Activated CD4-positive, CD25-positive, alpha-beta regulatory T cell treated with anti-CD3 and anti-CD28 coated beads, Interleukin-2, amount 50 U/mL, for 24 hours (primary cell): ENCODE measurements at regions not wholly inside any gene's neighbourhood (a gene's known extent, or its start where the extent isn't known, plus 50 kb on each side); places are given as distances from the start of the nearest gene placed in this dataset.
"Not testable (repeated sequence)": the region's sequence is repeated elsewhere in the genome, so short reads cannot be mapped to it uniquely, and the experiment has no call there.

Experiments used
- ATAC-seq, 2 donors: fragments of 150-1000 bp; cut with Tn5 transposase; one replicate each; pipeline ENCODE4 v1.10.0; 2021; ENCODE audit warnings: mild to moderate bottlenecking in 1 of 2, moderate library complexity in 1 of 2

DNA sequence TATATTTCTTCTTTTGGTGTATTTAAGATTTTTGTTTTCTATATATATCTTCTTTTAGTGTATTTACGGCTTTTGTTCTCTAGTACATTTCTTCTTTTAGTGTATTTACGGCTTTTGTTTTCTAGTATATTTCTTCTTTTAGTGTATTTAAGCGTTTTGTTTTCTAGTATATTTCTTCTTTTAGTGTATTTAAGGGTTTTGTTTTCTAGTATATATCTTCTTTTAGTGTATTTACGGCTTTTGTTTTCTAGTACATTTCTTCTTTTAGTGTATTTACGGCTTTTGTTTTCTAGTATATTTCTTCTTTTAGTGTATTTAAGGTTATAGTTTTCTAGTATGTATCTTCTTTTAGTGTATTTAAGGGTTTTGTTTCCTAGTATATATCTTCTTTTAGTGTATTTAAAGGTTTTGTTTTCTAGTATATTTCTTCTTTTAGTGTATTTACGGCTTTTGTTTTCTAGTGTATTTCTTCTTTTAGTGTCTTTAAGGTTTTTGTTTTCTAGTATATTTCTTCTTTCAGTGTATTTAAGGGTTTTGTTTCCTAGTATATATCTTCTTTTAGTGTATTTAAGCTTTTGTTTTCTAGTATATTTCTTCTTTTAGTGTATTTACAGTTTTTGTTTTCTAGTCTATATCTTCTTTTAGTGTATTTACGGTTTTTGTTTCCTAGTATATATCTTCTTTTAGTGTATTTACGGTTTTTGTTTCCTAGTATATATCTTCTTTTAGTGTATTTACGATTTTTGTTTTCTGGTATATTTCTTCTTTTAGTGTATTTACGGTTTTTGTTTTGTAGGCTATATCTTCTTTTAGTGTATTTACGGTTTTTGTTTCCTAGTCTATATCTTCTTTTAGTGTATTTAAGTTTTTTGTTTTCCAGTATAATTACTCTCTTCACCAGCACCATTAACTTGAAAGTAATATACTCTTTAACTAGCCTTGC lies 249.4 kb downstream of the SHOX start:
- ATAC-seq: not testable (repeated sequence)

DNA sequence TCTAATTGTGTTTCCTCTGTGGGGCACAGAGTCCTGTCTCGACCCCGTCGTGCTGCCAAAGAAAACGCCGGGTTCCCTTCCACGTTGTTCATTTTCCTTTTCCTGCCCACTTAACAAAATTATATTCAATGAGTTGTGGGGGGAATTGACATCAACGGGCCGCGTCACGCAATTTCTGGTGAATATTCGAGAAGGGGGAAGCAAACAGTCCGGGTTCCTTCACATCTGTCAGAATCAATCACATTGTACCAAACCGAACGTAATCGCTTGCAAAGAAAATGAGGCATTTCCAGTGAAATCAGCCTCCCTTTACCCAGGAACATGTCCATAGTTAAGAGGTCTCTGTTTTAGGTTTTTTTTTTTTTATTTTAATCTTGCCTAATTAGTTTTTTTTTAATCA lies 243.5 kb downstream of the SHOX start:
- ATAC-seq: no peak

- ATAC-seq: no peak
These were observed 242.4 kb downstream of the SHOX start for GRCh38 chrX:873016-873415.

DNA sequence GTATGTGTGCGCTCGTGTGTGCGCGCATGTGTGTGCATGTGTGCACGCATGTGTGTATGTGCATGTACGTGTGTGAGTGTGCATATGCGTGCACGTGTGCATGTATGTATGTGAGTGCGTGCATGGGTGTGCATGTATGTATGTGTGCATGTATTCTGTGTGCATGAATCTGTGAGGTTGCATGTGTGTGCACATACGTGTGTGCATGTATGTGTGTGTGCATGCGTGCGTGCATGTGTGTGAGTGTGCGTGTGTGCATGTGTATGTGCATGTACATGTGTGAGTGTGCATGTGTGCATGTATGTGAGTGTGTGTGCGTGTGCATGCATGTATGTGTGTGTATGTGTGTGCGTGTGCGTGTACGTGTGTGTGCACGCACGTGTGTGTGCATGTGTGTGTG lies 241.5 kb downstream of the SHOX start:
- ATAC-seq: no peak

- no peak for ATAC-seq
These were observed 241.0 kb downstream of the SHOX start for GRCh38 chrX:871626-872025.

GRCh38 chrX:867966-868647 lies 237.5 kb downstream of the SHOX start:
- no peak for ATAC-seq

DNA sequence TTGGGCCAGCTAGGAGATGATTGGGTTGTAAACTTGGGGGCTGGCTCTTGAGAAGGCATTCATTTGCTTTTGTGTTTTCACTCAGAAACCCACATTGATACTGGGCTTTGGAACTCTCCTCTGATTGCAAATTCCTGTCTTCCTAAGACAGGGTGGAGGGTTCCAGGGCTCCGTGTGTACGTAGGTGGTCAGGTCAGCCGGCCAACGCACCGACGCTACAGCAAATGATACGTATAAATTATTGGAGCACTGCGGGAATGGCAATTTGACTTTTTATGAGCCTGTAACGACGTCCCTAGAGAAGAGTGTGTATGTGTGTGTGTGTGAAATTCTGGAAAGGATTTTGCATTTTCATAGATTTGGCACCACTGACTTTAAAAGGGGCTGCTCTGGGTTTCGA lies 236.9 kb downstream of the SHOX start:
- ATAC-seq: no peak

DNA sequence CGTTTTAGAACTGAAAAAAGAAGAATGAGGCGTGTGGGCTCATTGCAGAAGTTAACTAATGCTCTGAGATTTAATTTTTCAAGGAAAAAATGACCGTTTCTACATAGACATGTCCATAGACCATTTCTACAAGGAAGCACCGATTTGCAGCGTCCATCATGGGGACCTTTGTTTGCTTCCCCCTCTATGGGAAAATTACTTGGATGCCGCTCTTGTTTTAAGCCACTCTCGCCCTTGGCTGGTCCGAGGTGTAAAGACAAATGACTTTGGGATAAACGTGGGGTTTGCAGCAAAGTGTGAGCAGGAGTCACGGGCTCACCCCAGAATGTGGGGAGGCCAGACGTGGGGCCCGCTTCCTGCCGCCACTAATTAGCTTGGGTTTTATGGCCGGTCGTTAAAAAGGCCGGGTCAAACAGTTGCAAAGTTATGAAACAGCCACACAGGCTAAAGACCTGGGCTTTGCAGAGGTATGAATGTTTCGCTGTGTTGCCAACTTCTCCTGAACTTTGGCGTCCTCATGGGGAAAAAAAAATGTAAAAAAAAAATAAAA lies 235.9 kb downstream of the SHOX start:
- ATAC-seq: no peak

DNA sequence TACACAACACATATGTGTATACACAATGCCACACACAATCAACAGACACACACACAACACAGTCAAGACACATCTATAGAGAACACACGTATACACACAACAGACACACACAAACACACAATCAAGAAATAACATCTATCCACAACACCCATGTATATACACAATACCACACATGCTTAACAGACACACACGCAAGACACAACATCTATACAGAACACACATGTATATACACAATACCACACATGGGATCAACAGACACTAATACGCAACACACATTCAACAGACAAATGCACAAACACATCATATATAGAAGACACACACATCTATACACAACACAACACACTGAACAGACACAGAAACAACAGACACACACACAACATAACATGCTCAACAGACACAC lies 234.8 kb downstream of the SHOX start:
- ATAC-seq: no peak

DNA sequence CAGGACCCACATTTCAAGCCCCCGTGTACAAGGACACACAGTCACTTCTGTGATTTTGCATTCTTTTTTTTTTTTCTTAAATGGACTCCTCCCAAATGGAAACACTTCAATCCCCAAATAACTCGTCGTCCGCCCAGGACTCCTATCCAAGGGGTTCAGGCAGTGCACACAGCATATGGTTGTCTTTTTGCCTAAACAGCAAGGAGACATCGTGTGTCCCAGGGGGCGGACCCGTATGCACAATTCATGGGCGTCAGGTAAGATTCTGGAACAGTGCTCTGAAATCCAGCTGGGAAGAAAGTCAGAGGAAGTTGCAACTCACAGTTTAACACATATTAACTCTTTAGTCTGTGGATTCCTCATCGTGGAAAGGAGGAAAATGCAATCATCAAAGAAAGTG lies 231.3 kb downstream of the SHOX start:
- ATAC-seq: no peak

- no peak for ATAC-seq
These were observed 230.8 kb downstream of the SHOX start for GRCh38 chrX:861340-861890.

GRCh38 chrX:859329-859728 lies 228.7 kb downstream of the SHOX start:
- ATAC-seq: no peak

DNA sequence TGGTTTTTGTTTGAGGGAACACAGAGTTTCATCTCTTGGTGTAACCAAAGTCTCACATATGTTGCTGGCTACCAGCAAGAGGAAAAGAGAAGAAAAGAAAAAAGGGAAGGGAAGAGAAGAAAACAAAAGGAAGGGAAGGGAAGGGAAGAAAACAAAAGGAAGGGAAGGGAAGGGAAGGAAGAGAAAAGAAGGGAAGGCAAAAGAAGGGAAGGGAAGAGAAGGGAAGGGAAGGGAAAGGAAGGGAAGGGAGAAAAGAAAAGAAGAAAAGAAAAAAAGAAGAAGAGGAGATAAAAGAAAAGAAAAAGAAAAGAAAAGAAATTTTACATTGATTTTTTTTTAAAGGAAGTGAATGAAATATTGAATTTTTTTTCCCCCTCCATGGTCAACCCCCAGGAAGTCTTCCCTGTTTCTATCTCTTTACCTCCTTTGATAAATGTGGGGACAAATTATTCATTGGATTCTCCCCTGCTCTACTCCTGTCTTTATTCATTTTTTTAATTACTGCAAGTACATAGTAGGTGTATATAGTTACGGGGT lies 228.0 kb downstream of the SHOX start:
- ATAC-seq: no peak

DNA sequence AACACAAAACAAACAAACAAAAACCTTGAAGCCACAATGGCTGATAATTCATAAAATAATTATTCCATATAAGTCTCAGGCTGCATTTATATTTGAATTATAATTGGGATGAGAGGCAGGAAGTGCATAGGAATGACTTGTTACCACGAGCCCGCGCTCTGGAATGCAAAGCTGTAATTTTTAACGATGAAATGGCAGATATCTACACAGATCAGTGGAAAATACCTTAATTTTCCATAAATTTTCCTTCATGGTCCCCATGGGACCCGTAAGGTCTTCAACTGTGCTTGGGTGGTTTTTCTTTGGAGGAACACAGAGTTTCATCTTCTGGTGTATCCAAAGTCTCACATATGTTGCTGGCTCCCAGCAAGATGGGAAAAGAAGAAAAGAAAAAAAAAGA lies 226.8 kb downstream of the SHOX start:
- ATAC-seq: no peak

GRCh38 chrX:856566-857290 lies 226.1 kb downstream of the SHOX start:
- no peak for ATAC-seq

GRCh38 chrX:853304-853703 lies 222.7 kb downstream of the SHOX start:
- ATAC-seq: no peak

- ATAC-seq: no peak
These were observed 219.9 kb downstream of the SHOX start for GRCh38 chrX:850471-850916.

GRCh38 chrX:848386-848785 lies 217.8 kb downstream of the SHOX start:
- no peak for ATAC-seq

DNA sequence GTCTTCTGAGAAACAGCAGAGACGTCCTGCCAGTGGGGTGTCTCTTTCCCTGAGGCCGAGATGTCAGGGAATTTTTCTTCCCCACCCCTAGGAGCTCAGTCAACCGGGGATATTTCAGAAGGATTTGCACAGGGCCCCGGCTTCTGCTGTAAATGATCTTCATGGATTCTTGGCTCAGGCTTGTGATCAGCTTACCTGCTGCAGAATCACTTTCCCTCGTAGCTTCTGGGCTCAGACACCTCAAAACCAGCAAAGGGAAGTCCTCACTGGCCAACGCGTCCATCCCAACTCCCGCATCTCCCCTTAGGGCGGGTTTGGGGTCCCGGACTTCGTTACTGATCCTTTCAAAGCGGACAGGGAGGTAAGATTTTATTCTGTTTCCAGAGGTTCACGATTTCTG lies 212.7 kb downstream of the SHOX start:
- ATAC-seq: no peak

- no peak for ATAC-seq
These were observed 210.0 kb downstream of the SHOX start for GRCh38 chrX:840556-840955.

DNA sequence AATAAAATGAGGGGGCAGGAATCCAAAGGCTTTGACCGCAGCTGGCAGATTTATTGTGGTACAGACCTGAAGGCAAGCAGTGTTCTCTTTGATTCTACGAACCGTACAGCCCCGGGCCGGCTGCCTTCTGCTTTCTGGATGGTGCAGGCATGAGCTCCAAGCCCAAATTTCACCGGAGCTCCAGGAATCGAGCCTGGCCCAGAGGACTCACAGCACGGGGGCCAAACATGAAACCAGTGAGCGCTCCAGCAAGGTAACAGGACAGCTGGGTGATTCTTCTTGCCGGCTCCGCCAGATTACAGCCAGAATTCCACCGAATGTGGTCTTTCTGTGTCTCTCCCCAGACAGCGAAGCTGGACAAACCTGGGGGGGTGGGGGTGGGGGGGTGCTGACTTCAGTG lies 208.1 kb downstream of the SHOX start:
- not testable (repeated sequence) for ATAC-seq

GRCh38 chrX:835857-836256 lies 205.3 kb downstream of the SHOX start:
- ATAC-seq: not testable (repeated sequence)

DNA sequence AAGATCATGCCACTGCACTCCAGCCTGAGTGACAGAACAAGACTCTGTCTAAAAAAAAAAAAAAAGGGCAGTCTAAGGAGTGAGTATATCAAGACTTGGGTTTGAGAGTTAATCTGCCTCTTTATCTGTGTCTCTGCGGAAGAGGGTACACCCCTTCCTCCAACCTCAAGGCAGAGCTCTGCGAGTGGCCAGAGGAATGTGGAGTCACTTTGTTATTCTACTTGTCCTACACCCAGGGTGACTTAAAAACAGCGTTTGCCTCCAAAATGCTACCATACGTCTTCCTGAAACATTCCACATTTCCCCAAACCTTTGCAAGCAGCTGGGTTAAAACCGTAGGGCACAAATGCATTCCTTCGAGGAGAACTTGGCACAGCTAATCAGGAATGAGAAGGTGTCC lies 199.9 kb downstream of the SHOX start:
- ATAC-seq: no peak
